Activated T-helper 17 cell treated with anti-CD3 and anti-CD28 coated beads, Interleukin-2, amount 50 U/mL, for 72 hours (primary cell): ENCODE measurements at regions not wholly inside any gene's neighbourhood (a gene's known extent, or its start where the extent isn't known, plus 50 kb on each side); places are given as distances from the start of the nearest gene placed in this dataset.

Experiments
- ATAC-seq: fragments of 150-1000 bp; cut with Tn5 transposase; replicated peaks from 2 replicates; pipeline ENCODE4 v1.10.0; 2021; ENCODE audit warnings: mild to moderate bottlenecking, moderate library complexity
- H3K27ac Mint-ChIP-seq: one replicate; pipeline ENCODE4 v1.8.0; 2022; ENCODE audit warnings: mixed read lengths
- H3K27me3 Mint-ChIP-seq: one replicate; pipeline ENCODE4 v1.8.0; 2022; ENCODE audit warnings: mixed read lengths
- H3K36me3 Mint-ChIP-seq: one replicate; pipeline ENCODE4 v1.8.0; 2022; ENCODE audit warnings: low read depth, mild to moderate bottlenecking, mixed read lengths
- H3K4me1 Mint-ChIP-seq: one replicate; pipeline ENCODE4 v1.8.0; 2022; ENCODE audit warnings: mixed read lengths
- H3K4me3 Mint-ChIP-seq: one replicate; pipeline ENCODE4 v1.8.0; 2022; ENCODE audit warnings: mild to moderate bottlenecking, mixed read lengths
- H3K9me3 Mint-ChIP-seq: one replicate; pipeline ENCODE4 v1.8.0; 2022; ENCODE audit warnings: mixed read lengths

GRCh38 chr9:4366591-4367330 is 66.9 kb upstream of the GLIS3 start:
- Mint-ChIP-seq H3K9me3 (no peaks in the 10 kb centered on the region), H3K4me3 (no peak overlapping the region), H3K27ac (no peak overlapping the region), H3K4me1 (peaks cover 4% of the 10 kb centered on the region), H3K36me3 (no peaks in the 10 kb centered on the region), H3K27me3 (peaks cover 9% of the 10 kb centered on the region)
- no peak for ATAC-seq

GRCh38 chr9:4365055-4365454 is 65.2 kb upstream of the GLIS3 start:
- no peaks in the 10 kb centered on the region for H3K36me3 Mint-ChIP-seq
- no peaks in the 10 kb centered on the region for H3K9me3 Mint-ChIP-seq
- no peak overlapping the region for H3K27ac Mint-ChIP-seq
- no peak overlapping the region for H3K4me3 Mint-ChIP-seq
- ATAC-seq = peak; percentile 95
- H3K4me1 Mint-ChIP-seq = peaks cover 4% of the 10 kb centered on the region
- peaks cover 6% of the 10 kb centered on the region for H3K27me3 Mint-ChIP-seq

DNA sequence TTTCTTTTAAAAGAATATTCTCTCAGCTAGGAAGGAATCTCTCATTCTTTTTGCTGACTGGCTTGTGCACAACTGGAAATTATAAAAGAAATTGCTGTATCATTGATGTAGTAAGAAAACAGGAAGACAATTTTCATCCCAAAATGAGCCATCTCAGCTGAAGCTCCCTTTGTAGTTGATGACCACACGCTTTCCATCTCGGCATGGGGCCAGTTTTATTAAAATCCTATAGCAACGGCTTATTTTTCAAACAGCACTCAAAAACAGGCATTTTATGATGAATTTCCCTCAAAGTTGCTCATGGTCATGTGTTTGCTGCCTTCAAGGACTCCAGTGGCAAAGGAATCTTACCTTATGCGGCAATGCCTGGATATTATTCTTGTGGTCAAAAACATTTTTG is 62.4 kb upstream of the GLIS3 start:
- no peak for ATAC-seq
- Mint-ChIP-seq H3K4me1 (peaks cover 4% of the 10 kb centered on the region), H3K4me3 (no peak overlapping the region), H3K9me3 (no peaks in the 10 kb centered on the region), H3K27me3 (peaks cover 2% of the 10 kb centered on the region), H3K27ac (no peak overlapping the region), H3K36me3 (no peaks in the 10 kb centered on the region)

DNA sequence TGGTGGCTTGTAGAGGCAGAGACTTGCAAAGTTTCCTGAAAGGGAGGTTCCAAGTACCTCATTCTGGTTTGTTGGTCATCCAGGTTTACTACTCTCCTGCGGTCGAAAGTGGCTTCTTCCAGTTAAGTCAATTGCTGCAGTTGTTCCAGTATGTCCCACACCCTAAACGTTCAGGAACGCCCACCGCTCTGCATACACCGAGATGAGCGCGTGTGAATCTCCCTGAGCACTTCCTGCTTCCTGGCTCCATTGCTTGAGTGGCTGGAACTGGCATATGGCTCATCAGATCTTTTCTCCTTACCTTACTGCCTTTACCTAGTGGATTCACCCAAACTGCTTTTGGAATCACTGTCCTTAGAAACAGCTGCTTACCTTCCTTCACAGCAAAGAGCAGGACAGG is 59.1 kb upstream of the GLIS3 start:
- H3K27ac Mint-ChIP-seq = no peak overlapping the region
- no peaks in the 10 kb centered on the region for H3K4me1 Mint-ChIP-seq
- H3K36me3 Mint-ChIP-seq = no peaks in the 10 kb centered on the region
- no peaks in the 10 kb centered on the region for H3K27me3 Mint-ChIP-seq
- ATAC-seq = no peak
- H3K9me3 Mint-ChIP-seq = no peaks in the 10 kb centered on the region
- H3K4me3 Mint-ChIP-seq = no peak overlapping the region

GRCh38 chr9:4357929-4358328 is 58.1 kb upstream of the GLIS3 start:
- Mint-ChIP-seq H3K36me3 (no peaks in the 10 kb centered on the region), H3K27me3 (no peaks in the 10 kb centered on the region), H3K4me3 (no peak overlapping the region), H3K9me3 (no peaks in the 10 kb centered on the region), H3K27ac (no peak overlapping the region), H3K4me1 (no peaks in the 10 kb centered on the region)
- ATAC-seq = no peak

- Mint-ChIP-seq H3K4me3 (no peak overlapping the region), H3K27ac (no peak overlapping the region), H3K27me3 (no peaks in the 10 kb centered on the region), H3K9me3 (no peaks in the 10 kb centered on the region), H3K36me3 (no peaks in the 10 kb centered on the region), H3K4me1 (no peaks in the 10 kb centered on the region)
- no peak for ATAC-seq
Measured at GRCh38 chr9:4356306-4356705, 56.4 kb upstream of the GLIS3 start.

GRCh38 chr9:4353236-4353635 is 53.4 kb upstream of the GLIS3 start:
- H3K36me3 Mint-ChIP-seq = no peaks in the 10 kb centered on the region
- no peak overlapping the region for H3K4me3 Mint-ChIP-seq
- H3K27ac Mint-ChIP-seq = no peak overlapping the region
- H3K27me3 Mint-ChIP-seq = no peaks in the 10 kb centered on the region
- ATAC-seq = no peak
- no peaks in the 10 kb centered on the region for H3K4me1 Mint-ChIP-seq
- H3K9me3 Mint-ChIP-seq = no peaks in the 10 kb centered on the region

GRCh38 chr9:4349816-4350418 is 50.0 kb upstream of the GLIS3 start:
- Mint-ChIP-seq H3K4me1 (peaks cover 5% of the 10 kb centered on the region), H3K4me3 (no peak overlapping the region), H3K27ac (no peak overlapping the region), H3K27me3 (no peaks in the 10 kb centered on the region), H3K9me3 (no peaks in the 10 kb centered on the region), H3K36me3 (no peaks in the 10 kb centered on the region)
- ATAC-seq = no peak
